ENCODE measurements at regions not wholly inside any gene's neighbourhood (a gene's known extent, or its start where the extent isn't known, plus 50 kb on each side); places are given as distances from the start of the nearest gene placed in this dataset.

- TF ChIP-seq, protein P1, sequence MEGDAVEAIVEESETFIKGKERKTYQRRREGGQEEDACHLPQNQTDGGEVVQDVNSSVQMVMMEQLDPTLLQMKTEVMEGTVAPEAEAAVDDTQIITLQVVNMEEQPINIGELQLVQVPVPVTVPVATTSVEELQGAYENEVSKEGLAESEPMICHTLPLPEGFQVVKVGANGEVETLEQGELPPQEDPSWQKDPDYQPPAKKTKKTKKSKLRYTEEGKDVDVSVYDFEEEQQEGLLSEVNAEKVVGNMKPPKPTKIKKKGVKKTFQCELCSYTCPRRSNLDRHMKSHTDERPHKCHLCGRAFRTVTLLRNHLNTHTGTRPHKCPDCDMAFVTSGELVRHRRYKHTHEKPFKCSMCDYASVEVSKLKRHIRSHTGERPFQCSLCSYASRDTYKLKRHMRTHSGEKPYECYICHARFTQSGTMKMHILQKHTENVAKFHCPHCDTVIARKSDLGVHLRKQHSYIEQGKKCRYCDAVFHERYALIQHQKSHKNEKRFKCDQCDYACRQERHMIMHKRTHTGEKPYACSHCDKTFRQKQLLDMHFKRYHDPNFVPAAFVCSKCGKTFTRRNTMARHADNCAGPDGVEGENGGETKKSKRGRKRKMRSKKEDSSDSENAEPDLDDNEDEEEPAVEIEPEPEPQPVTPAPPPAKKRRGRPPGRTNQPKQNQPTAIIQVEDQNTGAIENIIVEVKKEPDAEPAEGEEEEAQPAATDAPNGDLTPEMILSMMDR (conservative IDR thresholded peaks at IDR 0.05), result no peak
- TF ChIP-seq EZH2 (IDR thresholded peaks at IDR 0.05; ENCODE audit: low read depth), result no peak
Measured at GRCh38 chr13:91166714-91167511, 180.6 kb upstream of the MIR17HG start.
